K562 (cell line): ENCODE measurements at regions not wholly inside any gene's neighbourhood (a gene's known extent, or its start where the extent isn't known, plus 50 kb on each side); places are given as distances from the start of the nearest gene placed in this dataset.

Source experiments
- ATAC-seq: fragments of 200-7000 bp; cut with Tn5 transposase; 3 replicates; pipeline ENCODE4 v1.9.1; 2020; ENCODE audit warnings: moderate library complexity
- BruUV-seq: library from RNA; stranded (reverse); fragments of 400-500 nt; replicated peaks from 2 replicates; lab custom pipeline; 2021; lab: Mats Ljungman, UMichigan
- CTCF ChIA-PET: fragments of 300-600 bp; formaldehyde crosslinking; extraction: SDS; loops from one replicate; lab custom pipeline; 2021; ENCODE audit warnings: low intra/inter-chr PET ratio; lab: Yijun Ruan, JAX
- POLR2A ChIA-PET: fragments of 300-600, 350-650 bp; sonication (Branson Sonifier 250); formaldehyde crosslinking; extraction: SDS; loops from one replicate; lab custom pipeline; 2021; ENCODE audit warnings: antibody characterized with exemption, inconsistent platforms; lab: Yijun Ruan, JAX
- DNase-seq, 4 experiments: peaks; one replicate each; pipeline versions ENCODE4 v3.0.0 to v3.0.0-alpha.2; 2011 to 2018; ENCODE audit warnings: low spot score in 3 of 4, mixed read lengths in 3 of 4; ENCODE audit errors: extremely low read depth in 1 of 4
- FAIRE-seq: peaks from 2 replicates; lab custom pipeline; 2011; peaks lifted over from hg19 to GRCh38; lab: Jason Lieb, UNC
- H2AFZ ChIP-seq: 2 replicates; pipeline ENCODE4 v1.6.0; 2011; ENCODE audit warnings: low read depth, low read length, control low read depth, inconsistent platforms
- H3K27ac ChIP-seq: fragments of 200-600 bp; 3 replicates; pipeline ENCODE4 v1.8.0; 2011; ENCODE audit warnings: low read depth, mild to moderate bottlenecking, control low read depth, inconsistent platforms, low read length, moderate library complexity, mixed read lengths; ENCODE audit errors: extremely low read depth
- H3K27me3 ChIP-seq, 2 experiments: fragments of 300-600 bp in 1 of 2; 2 replicates in 1 of 2; 3 replicates in 1 of 2; pipeline versions ENCODE4 v1.6.0 to v1.8.0; 2011; ENCODE audit warnings: inconsistent platforms in 2 of 2, low read length in 2 of 2, mild to moderate bottlenecking in 1 of 2, mixed read lengths in 1 of 2, moderate library complexity in 1 of 2; ENCODE audit not compliant: control insufficient read depth in 2 of 2, insufficient read depth in 2 of 2
- H3K36me3 ChIP-seq: fragments of 300-600 bp; 3 replicates; pipeline ENCODE4 v1.8.0; 2011; ENCODE audit warnings: mild to moderate bottlenecking, low read length, inconsistent platforms; ENCODE audit not compliant: control insufficient read depth, insufficient read depth
- H3K4me1 ChIP-seq, 2 experiments: fragments of 200-600 bp in 1 of 2; replicated peaks in 1 of 2; 2 replicates in 1 of 2; 3 replicates in 1 of 2; pipeline versions ENCODE4 v1.5.1 to v1.8.0; 2011; ENCODE audit warnings: inconsistent platforms in 2 of 2, low read length in 2 of 2, mild to moderate bottlenecking in 1 of 2, mixed read lengths in 1 of 2, moderate library complexity in 1 of 2; ENCODE audit not compliant: control insufficient read depth in 2 of 2, insufficient read depth in 2 of 2
- H3K4me2 ChIP-seq: 2 replicates; pipeline ENCODE4 v1.6.1; 2011; ENCODE audit warnings: low read length, control low read depth, inconsistent platforms, mixed read lengths; ENCODE audit not compliant: insufficient read depth
- H3K4me3 ChIP-seq: fragments of 200-600 bp; sonication (generic), shearing (Covaris generic); 2 replicates; pipeline ENCODE4 v1.5.1; 2016; ENCODE audit warnings: control low read depth, inconsistent platforms
- H3K79me2 ChIP-seq: fragments of 200-600 bp; 3 replicates; pipeline ENCODE4 v1.8.0; 2011; ENCODE audit warnings: low read length, inconsistent platforms; ENCODE audit not compliant: control insufficient read depth, insufficient read depth
- H3K9ac ChIP-seq, 2 experiments: 2 replicates each; pipeline versions ENCODE4 v1.6.0 to v1.6.1; 2011; ENCODE audit warnings: low read depth in 2 of 2, low read length in 2 of 2, control low read depth in 1 of 2, inconsistent platforms in 1 of 2, mild to moderate bottlenecking in 1 of 2, mixed read lengths in 1 of 2; ENCODE audit not compliant: insufficient read depth in 1 of 2
- H3K9me1 ChIP-seq: one replicate; pipeline ENCODE4 v1.6.0; 2011; ENCODE audit warnings: inconsistent platforms, mild to moderate bottlenecking, low read length, moderate library complexity; ENCODE audit not compliant: control insufficient read depth, insufficient read depth
- H3K9me3 ChIP-seq: replicated peaks from 2 replicates; pipeline ENCODE4 v1.5.1; 2011; ENCODE audit warnings: low read depth, low read length, inconsistent platforms; ENCODE audit not compliant: control insufficient read depth, insufficient read depth
- H4K20me1 ChIP-seq: replicated peaks from 2 replicates; pipeline ENCODE4 v1.6.1; 2011; ENCODE audit warnings: low read length, inconsistent platforms, mixed read lengths; ENCODE audit not compliant: control insufficient read depth, insufficient read depth
- CEBPB ChIP-seq: fragments of 450-650 bp; IDR thresholded peaks from 2 replicates; pipeline ENCODE4 v1.6.1; 2016; ENCODE audit warnings: missing genetic modification characterization, missing compliant biosample characterization
- POU5F1 ChIP-seq: fragments of 150-350 bp; IDR thresholded peaks from 2 replicates; pipeline ENCODE4 v1.6.1; 2014; ENCODE audit warnings: borderline replicate concordance, low read length, low read depth, mild to moderate bottlenecking; ENCODE audit not compliant: partially characterized antibody
- SMAD3 ChIP-seq: fragments of 450-650 bp; formaldehyde crosslinking; conservative IDR thresholded peaks from 2 replicates; pipeline ENCODE4 v1.4.0; 2020; ENCODE audit warnings: mild to moderate bottlenecking
- SMARCA4 ChIP-seq: fragments of 450-650 bp; IDR thresholded peaks from 2 replicates; pipeline ENCODE4 v1.6.1; 2016
- ZNF124 ChIP-seq: sonication (generic); formaldehyde crosslinking; IDR thresholded peaks from 2 replicates; pipeline ENCODE4 v1.8.1; 2022; ENCODE audit warnings: missing genetic modification reagents
- ZNF24 ChIP-seq: fragments of 450-650 bp; IDR thresholded peaks from 2 replicates; pipeline ENCODE4 v1.6.1; 2016
- ZNF316 ChIP-seq: fragments of 450-650 bp; IDR thresholded peaks from 2 replicates; pipeline ENCODE4 v1.6.1; 2016
- ZNF584 ChIP-seq: fragments of 200-800 bp; sonication (Bioruptor generic); IDR thresholded peaks from 2 replicates; pipeline ENCODE4 v1.6.1; 2016; ENCODE audit warnings: low read depth, mild to moderate bottlenecking, missing genetic modification characterization, missing compliant biosample characterization
- ZNF695 ChIP-seq: fragments of 450-650 bp; formaldehyde crosslinking; IDR thresholded peaks from 2 replicates; pipeline ENCODE4 v1.4.0; 2020; ENCODE audit warnings: mild to moderate bottlenecking, moderate library complexity
- WGBS: fragments of 100-300 bp; shearing (Covaris generic); methylation state at CpG from one replicate; pipeline ENCODE4 v1.1.6; 2016; ENCODE audit warnings: low coverage, mixed read lengths; ENCODE audit not compliant: insufficient coverage; ENCODE audit errors: missing lambda C conversion rate; 5-methylcytosine and 5-hydroxymethylcytosine counted together
- in situ Hi-C: fragments of 300-500 bp; cut with MboI; formaldehyde crosslinking; loops from 4 replicates; pipeline ENCODE4 v1.15.0; 2018; ENCODE audit warnings: inconsistent platforms, mixed read lengths
- intact Hi-C: fragments of 100-400 bp; cut with micrococcal nuclease; formaldehyde crosslinking; loops from 2 replicates; pipeline ENCODE4 v1.14.2; 2022
- TF ChIP-seq, protein P1 (sequence below): fragments of 250-450 bp; sonication (Bioruptor Pico); IDR thresholded peaks from 2 replicates; pipeline ENCODE4 v1.8.0; 2022; ENCODE audit warnings: moderate library complexity, mild to moderate bottlenecking, inconsistent platforms
- TF ChIP-seq, protein P2 (sequence below): fragments of 250-450 bp; sonication (Bioruptor Pico); IDR thresholded peaks from 2 replicates; pipeline ENCODE4 v1.5.1; 2021; ENCODE audit warnings: mild to moderate bottlenecking

DNA sequence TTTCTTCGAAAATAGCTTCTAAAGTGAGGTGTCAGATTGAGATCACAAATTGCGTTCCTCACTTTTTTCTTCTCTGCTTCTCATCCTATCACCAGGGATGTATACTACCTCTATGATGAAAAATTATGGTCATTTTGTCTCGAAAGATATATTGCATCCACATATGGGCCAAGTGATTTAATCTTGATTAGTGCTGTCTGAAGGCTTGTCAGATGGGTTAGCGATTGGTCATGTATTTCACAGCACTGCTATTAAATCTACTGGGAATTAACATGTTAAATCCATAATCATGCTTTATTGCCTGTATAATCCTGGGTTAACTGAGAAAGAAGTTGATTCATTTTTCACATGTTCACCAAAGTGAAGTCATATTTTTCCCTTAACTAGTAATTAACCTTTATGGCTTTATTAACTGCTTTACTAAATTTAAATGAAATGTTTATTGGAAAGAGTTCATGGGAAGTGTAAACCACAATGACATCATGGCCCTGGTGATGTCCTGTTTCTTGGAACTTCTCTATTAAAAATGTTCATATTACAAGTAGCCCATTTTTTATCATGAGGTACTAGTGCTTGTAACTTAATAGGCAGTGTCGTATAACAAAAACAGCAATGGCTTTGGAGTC lies 193.3 kb downstream of the SMC2 start (continued):
- no peak for TF ChIP-seq ZNF695

DNA sequence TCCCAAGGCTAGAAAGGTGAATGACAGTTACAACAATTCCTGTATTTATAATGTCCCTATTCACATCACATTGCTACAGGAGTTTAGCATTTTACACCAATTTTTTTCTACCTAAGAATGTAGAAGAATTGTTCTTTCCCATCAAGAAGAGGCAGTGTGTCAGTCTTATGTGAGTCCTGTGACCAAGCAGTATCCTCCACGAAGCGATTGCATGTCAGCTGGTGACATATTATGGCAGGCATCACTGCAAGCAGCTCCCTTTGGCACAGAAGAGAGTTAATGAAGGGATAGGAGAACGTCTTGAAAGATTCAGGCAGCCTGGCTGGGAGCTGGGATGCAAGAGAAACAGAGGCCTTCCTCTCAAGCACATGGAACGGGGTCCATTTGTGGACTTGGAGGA lies 199.8 kb downstream of the SMC2 start:
- H3K4me3 ChIP-seq, result no peak overlapping the region
- no peak overlapping the region for H2AFZ ChIP-seq
- no peaks in the 10 kb centered on the region for H3K4me1 ChIP-seq
- FAIRE-seq (no peak), ATAC-seq (no peak), DNase-seq (no peak)
- POLR2A ChIA-PET, result no interaction called here
- no TSS peak for BruUV-seq
- no peaks in the 10 kb centered on the region for H3K79me2 ChIP-seq
- WGBS, result 0% methylated on average over 4 of the region's 4 CpGs
- no peaks in the 10 kb centered on the region for H3K36me3 ChIP-seq
- no peak overlapping the region for H3K27ac ChIP-seq
- in situ Hi-C loops, result no loop called here
- no peak overlapping the region for H3K4me2 ChIP-seq
- CTCF ChIA-PET, result no interaction called here
- no peaks in the 10 kb centered on the region for H3K9me1 ChIP-seq
- TF ChIP-seq POU5F1 (no peak), ZNF584 (no peak), ZNF316 (no peak), SMARCA4 (no peak), CEBPB (tag) (no peak), ZNF124 (CRISPR knock-in tag) (no peak), SMAD3 (CRISPR knock-in tag) (no peak), ZNF24 (no peak)
- TF ChIP-seq, protein P1, sequence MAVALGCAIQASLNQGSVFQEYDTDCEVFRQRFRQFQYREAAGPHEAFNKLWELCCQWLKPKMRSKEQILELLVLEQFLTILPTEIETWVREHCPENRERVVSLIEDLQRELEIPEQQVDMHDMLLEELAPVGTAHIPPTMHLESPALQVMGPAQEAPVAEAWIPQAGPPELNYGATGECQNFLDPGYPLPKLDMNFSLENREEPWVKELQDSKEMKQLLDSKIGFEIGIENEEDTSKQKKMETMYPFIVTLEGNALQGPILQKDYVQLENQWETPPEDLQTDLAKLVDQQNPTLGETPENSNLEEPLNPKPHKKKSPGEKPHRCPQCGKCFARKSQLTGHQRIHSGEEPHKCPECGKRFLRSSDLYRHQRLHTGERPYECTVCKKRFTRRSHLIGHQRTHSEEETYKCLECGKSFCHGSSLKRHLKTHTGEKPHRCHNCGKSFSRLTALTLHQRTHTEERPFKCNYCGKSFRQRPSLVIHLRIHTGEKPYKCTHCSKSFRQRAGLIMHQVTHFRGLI (CRISPR knock-in tag), result no peak
- TF ChIP-seq, protein P2, sequence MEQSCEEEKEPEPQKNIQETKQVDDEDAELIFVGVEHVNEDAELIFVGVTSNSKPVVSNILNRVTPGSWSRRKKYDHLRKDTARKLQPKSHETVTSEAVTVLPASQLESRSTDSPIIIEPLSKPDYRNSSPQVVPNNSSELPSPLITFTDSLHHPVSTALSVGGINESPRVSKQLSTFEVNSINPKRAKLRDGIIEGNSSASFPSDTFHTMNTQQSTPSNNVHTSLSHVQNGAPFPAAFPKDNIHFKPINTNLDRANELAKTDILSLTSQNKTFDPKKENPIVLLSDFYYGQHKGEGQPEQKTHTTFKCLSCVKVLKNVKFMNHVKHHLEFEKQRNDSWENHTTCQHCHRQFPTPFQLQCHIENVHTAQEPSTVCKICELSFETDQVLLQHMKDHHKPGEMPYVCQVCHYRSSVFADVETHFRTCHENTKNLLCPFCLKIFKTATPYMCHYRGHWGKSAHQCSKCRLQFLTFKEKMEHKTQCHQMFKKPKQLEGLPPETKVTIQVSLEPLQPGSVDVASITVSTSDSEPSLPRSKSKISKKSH, result no peak
- H3K27me3 ChIP-seq, result no peaks in the 10 kb centered on the region
- no peaks in the 10 kb centered on the region; the same call in 1 of the 2 replicates for H3K9me3 ChIP-seq
- no peak overlapping the region for H3K9ac ChIP-seq
- intact Hi-C loops, result no loop called here
- H4K20me1 ChIP-seq, result no peaks in the 10 kb centered on the region
